ENCODE measurements at regions not wholly inside any gene's neighbourhood (a gene's known extent, or its start where the extent isn't known, plus 50 kb on each side); places are given as distances from the start of the nearest gene placed in this dataset.

GRCh38 chr18:6488956-6489355 is 74.2 kb upstream of the L3MBTL4 start:
- TF ChIP-seq CTCF (IDR thresholded peaks at IDR 0.05; ENCODE audit: poor library complexity, severe bottlenecking) (no peak), EP300 (conservative IDR thresholded peaks at IDR 0.05; ENCODE audit: poor library complexity, severe bottlenecking) (no peak), EZH2 (IDR thresholded peaks at IDR 0.05; ENCODE audit: borderline replicate concordance, insufficient read depth, low read length, poor library complexity, severe bottlenecking) (no peak), MXI1 (conservative IDR thresholded peaks at IDR 0.05; ENCODE audit: poor library complexity, severe bottlenecking) (no peak), RAD21 (conservative IDR thresholded peaks at IDR 0.05) (no peak)

Data from neural cell (in vitro differentiated cells).